ENCODE measurements at regions not wholly inside any gene's neighbourhood (a gene's known extent, or its start where the extent isn't known, plus 50 kb on each side); places are given as distances from the start of the nearest gene placed in this dataset.

DNA sequence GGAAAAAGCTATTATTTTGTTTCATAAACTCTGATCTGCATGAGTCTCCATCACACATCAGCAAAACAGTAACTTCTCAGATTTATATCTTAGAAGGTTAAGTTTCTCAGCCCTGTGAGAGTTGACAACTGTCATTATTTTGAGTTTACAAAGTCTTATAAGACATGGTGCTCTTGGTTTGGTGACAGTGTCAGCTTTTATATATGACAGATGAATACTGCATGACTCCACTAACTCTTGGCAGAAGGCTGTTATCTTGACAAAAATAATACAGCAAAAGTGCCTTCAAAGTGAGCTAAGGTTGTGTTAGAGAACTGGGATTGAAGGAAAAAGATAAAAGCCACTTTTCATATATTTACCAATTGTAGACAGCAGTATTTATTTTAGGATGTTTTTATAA, 528.4 kb upstream of the SOX9 start:
- no peak for TF ChIP-seq CTCF (conservative IDR thresholded peaks at IDR 0.05; ENCODE audit: low read depth in 2 of 2)
- TF ChIP-seq REST (IDR thresholded peaks at IDR 0.05; ENCODE audit: unreplicated experiment) = no peak
- no peak for TF ChIP-seq CREB1 (CRISPR knock-in tag; IDR thresholded peaks at IDR 0.05; ENCODE audit: low read depth)
- no peak for TF ChIP-seq POLR2AphosphoS5 (IDR thresholded peaks at IDR 0.05; ENCODE audit: low read depth)
- no peak for TF ChIP-seq EZH2phosphoT487 (IDR thresholded peaks at IDR 0.05; ENCODE audit: unreplicated experiment)
- no peak for TF ChIP-seq EZH2 (IDR thresholded peaks at IDR 0.05; ENCODE audit: low read depth, unreplicated experiment)
- TF ChIP-seq, protein P1, sequence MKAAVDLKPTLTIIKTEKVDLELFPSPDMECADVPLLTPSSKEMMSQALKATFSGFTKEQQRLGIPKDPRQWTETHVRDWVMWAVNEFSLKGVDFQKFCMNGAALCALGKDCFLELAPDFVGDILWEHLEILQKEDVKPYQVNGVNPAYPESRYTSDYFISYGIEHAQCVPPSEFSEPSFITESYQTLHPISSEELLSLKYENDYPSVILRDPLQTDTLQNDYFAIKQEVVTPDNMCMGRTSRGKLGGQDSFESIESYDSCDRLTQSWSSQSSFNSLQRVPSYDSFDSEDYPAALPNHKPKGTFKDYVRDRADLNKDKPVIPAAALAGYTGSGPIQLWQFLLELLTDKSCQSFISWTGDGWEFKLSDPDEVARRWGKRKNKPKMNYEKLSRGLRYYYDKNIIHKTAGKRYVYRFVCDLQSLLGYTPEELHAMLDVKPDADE (IDR thresholded peaks at IDR 0.05) = no peak
- TF ChIP-seq NANOG (IDR thresholded peaks at IDR 0.05; ENCODE audit: borderline replicate concordance) = no peak
- no peak for TF ChIP-seq STAT1 (IDR thresholded peaks at IDR 0.05; ENCODE audit: unreplicated experiment)

Measured in GM23338 (cell line).